GM19463 (cell line): ENCODE measurements at regions not wholly inside any gene's neighbourhood (a gene's known extent, or its start where the extent isn't known, plus 50 kb on each side); places are given as distances from the start of the nearest gene placed in this dataset.
"Not testable (repeated sequence)": the region's sequence is repeated elsewhere in the genome, so short reads cannot be mapped to it uniquely, and the experiment has no call there.

Experiments
- ATAC-seq: cut with Tn5 transposase; IDR thresholded peaks from one replicate; pipeline ENCODE4 v1.9.1; 2021; ENCODE audit warnings: mild to moderate bottlenecking, moderate library complexity; ENCODE audit not compliant: unreplicated experiment

GRCh38 chr2:53543083-53543482 is 224.5 kb upstream of the CHAC2 start:
- ATAC-seq = no peak

GRCh38 chr2:53536583-53537361 is 230.8 kb upstream of the CHAC2 start:
- ATAC-seq = no peak

- ATAC-seq = no peak
Measured at GRCh38 chr2:53535234-53535840, 232.3 kb upstream of the CHAC2 start.

- no peak for ATAC-seq
Measured at GRCh38 chr2:53530126-53530525, 237.5 kb upstream of the CHAC2 start.

GRCh38 chr2:53527056-53527455 is 240.5 kb upstream of the CHAC2 start:
- no peak for ATAC-seq

GRCh38 chr2:53519918-53520841 is 247.4 kb upstream of the CHAC2 start:
- ATAC-seq = no peak

GRCh38 chr2:53517406-53517805 is 250.2 kb upstream of the CHAC2 start:
- no peak for ATAC-seq

- no peak for ATAC-seq
Measured at GRCh38 chr2:53516650-53517049, 251.0 kb upstream of the CHAC2 start.

GRCh38 chr2:53515435-53516332 is 251.9 kb upstream of the CHAC2 start:
- no peak for ATAC-seq

GRCh38 chr2:53513167-53513666 is 254.4 kb upstream of the CHAC2 start:
- ATAC-seq = no peak

- no peak for ATAC-seq
Measured at GRCh38 chr2:53512071-53512826, 255.4 kb upstream of the CHAC2 start.

- ATAC-seq = no peak
Measured at GRCh38 chr2:53511549-53511948, 256.1 kb upstream of the CHAC2 start.

GRCh38 chr2:53510401-53510800 is 257.2 kb upstream of the CHAC2 start:
- no peak for ATAC-seq

GRCh38 chr2:53509831-53510388 is 257.7 kb upstream of the CHAC2 start:
- no peak for ATAC-seq

GRCh38 chr2:53508667-53509066 is 258.9 kb upstream of the CHAC2 start:
- no peak for ATAC-seq

GRCh38 chr2:53507070-53507469 is 260.5 kb upstream of the CHAC2 start:
- ATAC-seq = not testable (repeated sequence)

GRCh38 chr2:53505826-53506225 is 261.8 kb upstream of the CHAC2 start:
- ATAC-seq = no peak

GRCh38 chr2:53504507-53504906 is 263.1 kb upstream of the CHAC2 start:
- no peak for ATAC-seq

- no peak for ATAC-seq
Measured at GRCh38 chr2:53500181-53500580, 267.4 kb upstream of the CHAC2 start.
